CD14-positive monocyte (primary cell): ENCODE measurements at regions not wholly inside any gene's neighbourhood (a gene's known extent, or its start where the extent isn't known, plus 50 kb on each side); places are given as distances from the start of the nearest gene placed in this dataset.
"Not testable (repeated sequence)": the region's sequence is repeated elsewhere in the genome, so short reads cannot be mapped to it uniquely, and the experiment has no call there.

Experiments
- DNase-seq, 3 donors: peaks; one replicate each; pipeline ENCODE4 v3.0.0-alpha.2; 2011 to 2022
- H2AFZ ChIP-seq: 2 replicates; pipeline ENCODE4 v1.6.0; 2012; ENCODE audit warnings: mild to moderate bottlenecking, low read depth, low read length, inconsistent platforms; ENCODE audit not compliant: insufficient read depth, poor library complexity, severe bottlenecking
- H3K27ac ChIP-seq, 2 donors: 1 replicate in 1 of 2; 2 replicates in 1 of 2; pipeline ENCODE4 v1.5.1; 2012 to 2013; ENCODE audit warnings: low read length in 2 of 2, control low read depth in 1 of 2, inconsistent platforms in 1 of 2, low read depth in 1 of 2, mild to moderate bottlenecking in 1 of 2
- H3K27me3 ChIP-seq, 2 donors: one replicate each; pipeline versions ENCODE4 v1.6.0 to v1.6.1; 2011 to 2013; ENCODE audit warnings: low read length in 2 of 2; ENCODE audit not compliant: control insufficient read depth in 2 of 2, insufficient read depth in 2 of 2
- H3K36me3 ChIP-seq, 2 donors: replicated peaks in 1 of 2; 1 replicate in 1 of 2; 2 replicates in 1 of 2; pipeline versions ENCODE4 v1.5.1 to v1.6.1; 2012 to 2013; ENCODE audit warnings: low read length in 2 of 2, control low read depth in 1 of 2, inconsistent platforms in 1 of 2, mild to moderate bottlenecking in 1 of 2; ENCODE audit not compliant: insufficient read depth in 2 of 2, control insufficient read depth in 1 of 2
- H3K4me1 ChIP-seq, 2 donors: 1 replicate in 1 of 2; 2 replicates in 1 of 2; pipeline versions ENCODE4 v1.5.1 to v1.6.1; 2012 to 2013; ENCODE audit warnings: low read length in 2 of 2, control low read depth in 1 of 2, inconsistent platforms in 1 of 2, mild to moderate bottlenecking in 1 of 2, moderate library complexity in 1 of 2; ENCODE audit not compliant: insufficient read depth in 2 of 2, control insufficient read depth in 1 of 2
- H3K4me2 ChIP-seq: replicated peaks from 2 replicates; pipeline ENCODE3; 2012; ENCODE audit warnings: low read length, moderate library complexity, mild to moderate bottlenecking; ENCODE audit not compliant: poor library complexity, severe bottlenecking; ENCODE audit errors: extremely low read depth
- H3K4me3 ChIP-seq, 3 experiments: fragments of 200-600 bp in 1 of 3; sonication (generic) in 1 of 3; replicated peaks in 1 of 3; 1 replicate in 2 of 3; 2 replicates in 1 of 3; pipeline ENCODE4 v1.5.1; 2011 to 2013; ENCODE audit warnings: low read length in 3 of 3, mild to moderate bottlenecking in 3 of 3, control low read depth in 2 of 3, low read depth in 2 of 3, inconsistent platforms in 1 of 3, moderate library complexity in 1 of 3
- H3K79me2 ChIP-seq: 2 replicates; pipeline ENCODE4 v1.6.0; 2012; ENCODE audit warnings: mild to moderate bottlenecking, control low read depth, inconsistent platforms, low read length, moderate library complexity; ENCODE audit not compliant: insufficient read depth
- H3K9ac ChIP-seq: 2 replicates; pipeline ENCODE4 v1.6.0; 2017; ENCODE audit warnings: low read length, mild to moderate bottlenecking; ENCODE audit not compliant: insufficient read depth, poor library complexity, severe bottlenecking
- H3K9me3 ChIP-seq, 2 donors: replicated peaks in 1 of 2; 1 replicate in 1 of 2; 2 replicates in 1 of 2; pipeline versions ENCODE4 v1.5.1 to v1.6.1; 2012 to 2013; ENCODE audit warnings: low read length in 2 of 2, control low read depth in 1 of 2; ENCODE audit not compliant: control insufficient read depth in 1 of 2, insufficient read depth in 1 of 2
- H4K20me1 ChIP-seq: 2 replicates; pipeline ENCODE4 v1.6.0; 2012; ENCODE audit warnings: mild to moderate bottlenecking, low read length, control low read depth, moderate library complexity; ENCODE audit not compliant: insufficient read depth
- H3K27ac Mint-ChIP-seq, 7 donors: one replicate each; pipeline ENCODE4 v1.8.0; 2020; ENCODE audit warnings: mild to moderate bottlenecking in 7 of 7, mixed read lengths in 7 of 7, moderate library complexity in 6 of 7, inconsistent platforms in 2 of 7
- H3K27me3 Mint-ChIP-seq, 3 donors: one replicate each; pipeline ENCODE4 v1.8.0; 2021 to 2022; ENCODE audit warnings: low read depth in 3 of 3, mild to moderate bottlenecking in 3 of 3, mixed read lengths in 3 of 3, moderate library complexity in 3 of 3, inconsistent platforms in 1 of 3
- H3K36me3 Mint-ChIP-seq, 2 donors: one replicate each; pipeline ENCODE4 v1.8.0; 2020; ENCODE audit warnings: mixed read lengths in 2 of 2, inconsistent platforms in 1 of 2, mild to moderate bottlenecking in 1 of 2
- H3K4me1 Mint-ChIP-seq: one replicate; pipeline ENCODE4 v1.8.0; 2020; ENCODE audit warnings: mild to moderate bottlenecking, mixed read lengths
- H3K4me3 Mint-ChIP-seq, 2 donors: one replicate each; pipeline ENCODE4 v1.8.0; 2020; ENCODE audit warnings: mild to moderate bottlenecking in 2 of 2, mixed read lengths in 2 of 2, moderate library complexity in 1 of 2
- H3K9me3 Mint-ChIP-seq, 7 donors: one replicate each; pipeline ENCODE4 v1.8.0; 2020 to 2022; ENCODE audit warnings: mixed read lengths in 7 of 7, mild to moderate bottlenecking in 6 of 7, moderate library complexity in 6 of 7, inconsistent platforms in 2 of 7
- WGBS: methylation state at CpG from one replicate; pipeline ENCODE4 v1.1.5; 2013; ENCODE audit warnings: missing lambda C conversion rate; ENCODE audit not compliant: insufficient coverage; 5-methylcytosine and 5-hydroxymethylcytosine counted together
- intact Hi-C, 2 donors: fragments of 100-400 bp; cut with micrococcal nuclease; formaldehyde crosslinking; loops; one replicate each; pipeline versions ENCODE4 v1.15.0 to v1.15.1; 2023
- TF ChIP-seq, protein P1 (sequence below): fragments of 200-600 bp; IDR thresholded peaks from one replicate; pipeline ENCODE4 v1.8.0; 2022; ENCODE audit warnings: antibody characterized with exemption, mild to moderate bottlenecking

DNA sequence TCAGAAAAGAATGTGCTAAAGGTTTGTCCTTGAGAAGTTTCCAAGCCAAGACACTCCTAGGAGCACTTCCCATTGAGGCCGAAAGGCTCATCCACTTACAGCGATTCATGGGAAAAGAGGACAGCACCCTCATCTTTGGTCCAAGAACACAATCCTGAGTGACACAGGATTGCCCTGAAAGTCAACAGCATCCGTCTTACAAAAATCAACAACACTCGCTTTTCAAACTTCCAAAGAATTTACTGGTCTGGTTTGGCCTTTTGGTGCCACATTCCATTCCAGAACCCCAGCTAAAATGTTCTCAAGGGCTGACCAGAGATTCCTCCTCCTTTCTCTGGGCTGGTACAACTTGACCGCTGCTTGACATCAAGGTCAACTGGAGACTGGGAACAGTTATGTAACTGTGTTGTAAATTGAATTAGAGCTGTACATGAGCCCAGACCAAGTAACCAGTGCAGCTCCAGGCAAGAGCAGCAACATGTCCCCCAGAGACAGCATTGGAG lies 415.8 kb upstream of the PIK3R1 start:
- H3K36me3 Mint-ChIP-seq = no peaks in the 10 kb centered on the region
- WGBS = 92% methylated on average over 4 of the region's 5 CpGs

DNA sequence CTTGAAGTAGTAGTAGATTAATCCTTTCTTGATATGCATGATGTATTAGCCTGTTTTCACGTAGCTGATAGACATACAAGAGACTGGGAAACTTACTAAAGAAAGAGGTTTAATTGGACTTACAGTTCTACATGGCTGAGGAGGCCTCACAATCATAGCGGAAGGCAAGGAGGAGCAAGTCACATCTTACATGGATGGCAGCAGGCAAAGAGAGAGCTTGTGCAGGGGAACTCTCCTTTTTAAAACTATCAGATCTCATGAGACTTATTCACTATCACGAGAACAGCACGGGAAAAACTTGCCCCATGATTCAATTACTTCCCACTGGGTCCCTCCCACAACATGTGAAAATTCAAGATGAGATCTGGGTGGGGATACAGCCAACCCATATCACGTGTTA lies 417.1 kb upstream of the PIK3R1 start:
- H3K9me3 Mint-ChIP-seq = peaks cover 3 to 11% (median 6%) of the 10 kb centered on the region in 7 donors
- intact Hi-C loops, H4K20me1 ChIP-seq, H3K9ac ChIP-seq, H3K27ac ChIP-seq, DNase-seq, H3K4me1 Mint-ChIP-seq, H3K27me3 ChIP-seq, H3K4me3 ChIP-seq, H3K4me2 ChIP-seq, H3K4me1 ChIP-seq, H3K27ac Mint-ChIP-seq, H2AFZ ChIP-seq, H3K79me2 ChIP-seq, H3K36me3 ChIP-seq, H3K27me3 Mint-ChIP-seq, H3K4me3 Mint-ChIP-seq, H3K9me3 ChIP-seq, H3K36me3 Mint-ChIP-seq: not testable (repeated sequence)
- no CpG with 5 or more reads among the region's 5 CpGs for WGBS

More for the DNA sequence above, 415.8 kb upstream of the PIK3R1 start:
- no peaks in the 10 kb centered on the region for H3K4me1 ChIP-seq
- TF ChIP-seq, protein P1, sequence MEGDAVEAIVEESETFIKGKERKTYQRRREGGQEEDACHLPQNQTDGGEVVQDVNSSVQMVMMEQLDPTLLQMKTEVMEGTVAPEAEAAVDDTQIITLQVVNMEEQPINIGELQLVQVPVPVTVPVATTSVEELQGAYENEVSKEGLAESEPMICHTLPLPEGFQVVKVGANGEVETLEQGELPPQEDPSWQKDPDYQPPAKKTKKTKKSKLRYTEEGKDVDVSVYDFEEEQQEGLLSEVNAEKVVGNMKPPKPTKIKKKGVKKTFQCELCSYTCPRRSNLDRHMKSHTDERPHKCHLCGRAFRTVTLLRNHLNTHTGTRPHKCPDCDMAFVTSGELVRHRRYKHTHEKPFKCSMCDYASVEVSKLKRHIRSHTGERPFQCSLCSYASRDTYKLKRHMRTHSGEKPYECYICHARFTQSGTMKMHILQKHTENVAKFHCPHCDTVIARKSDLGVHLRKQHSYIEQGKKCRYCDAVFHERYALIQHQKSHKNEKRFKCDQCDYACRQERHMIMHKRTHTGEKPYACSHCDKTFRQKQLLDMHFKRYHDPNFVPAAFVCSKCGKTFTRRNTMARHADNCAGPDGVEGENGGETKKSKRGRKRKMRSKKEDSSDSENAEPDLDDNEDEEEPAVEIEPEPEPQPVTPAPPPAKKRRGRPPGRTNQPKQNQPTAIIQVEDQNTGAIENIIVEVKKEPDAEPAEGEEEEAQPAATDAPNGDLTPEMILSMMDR = no peak
- peaks cover 0 to 1% (median 0%) of the 10 kb centered on the region in 3 donors for H3K27me3 Mint-ChIP-seq
- no peak overlapping the region for H3K9ac ChIP-seq
- no peak overlapping the region for H3K4me2 ChIP-seq
- H3K27me3 ChIP-seq = no peaks in the 10 kb centered on the region
- no peaks in the 10 kb centered on the region for H3K36me3 ChIP-seq
- DNase-seq = no peak
- H3K9me3 ChIP-seq = peaks cover 0 to 3% of the 10 kb centered on the region in 2 donors
- no peak overlapping the region for H3K4me3 ChIP-seq
- no peaks in the 10 kb centered on the region for H4K20me1 ChIP-seq
- intact Hi-C loops = no loop called here
- H3K4me1 Mint-ChIP-seq = no peaks in the 10 kb centered on the region
- no peak overlapping the region for H3K27ac Mint-ChIP-seq
- H3K27ac ChIP-seq = no peak overlapping the region
- H3K79me2 ChIP-seq = no peaks in the 10 kb centered on the region
- peaks cover 4 to 11% (median 8%) of the 10 kb centered on the region in 7 donors for H3K9me3 Mint-ChIP-seq
- no peak overlapping the region for H3K4me3 Mint-ChIP-seq
- no peak overlapping the region for H2AFZ ChIP-seq
